ENCODE measurements at regions not wholly inside any gene's neighbourhood (a gene's known extent, or its start where the extent isn't known, plus 50 kb on each side); places are given as distances from the start of the nearest gene placed in this dataset.

DNA sequence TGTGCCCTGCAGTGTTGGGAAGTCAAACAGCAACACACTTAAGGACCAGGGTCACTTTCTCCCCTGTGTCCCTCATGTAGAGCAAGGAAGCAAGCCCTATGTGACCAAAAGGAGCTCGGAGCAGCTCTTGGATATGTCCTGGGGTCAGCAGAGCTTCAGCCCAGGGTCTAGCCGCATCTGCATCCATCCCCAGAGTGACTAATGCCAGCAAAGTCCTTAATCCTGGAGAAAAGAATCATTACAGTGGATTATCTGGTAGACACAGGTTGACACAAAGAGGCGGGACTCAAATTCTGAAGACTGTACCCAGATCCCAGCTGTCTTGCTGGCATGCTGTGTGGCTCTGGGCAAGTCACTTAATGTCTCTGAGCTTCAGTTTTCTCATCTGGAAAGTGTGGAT is 239.1 kb upstream of the PWP1 start:
- POLR2A ChIA-PET = no interaction called here
- DNase-seq (ENCODE audit: extremely low spot score) = no peak
- CTCF ChIA-PET = no interaction called here
- TF ChIP-seq HDGF (IDR thresholded peaks at IDR 0.05; ENCODE audit: borderline replicate concordance) = no peak
- no peak for TF ChIP-seq SUZ12 (IDR thresholded peaks at IDR 0.05)
- TF ChIP-seq ELF4 (IDR thresholded peaks at IDR 0.05) = no peak

DNA sequence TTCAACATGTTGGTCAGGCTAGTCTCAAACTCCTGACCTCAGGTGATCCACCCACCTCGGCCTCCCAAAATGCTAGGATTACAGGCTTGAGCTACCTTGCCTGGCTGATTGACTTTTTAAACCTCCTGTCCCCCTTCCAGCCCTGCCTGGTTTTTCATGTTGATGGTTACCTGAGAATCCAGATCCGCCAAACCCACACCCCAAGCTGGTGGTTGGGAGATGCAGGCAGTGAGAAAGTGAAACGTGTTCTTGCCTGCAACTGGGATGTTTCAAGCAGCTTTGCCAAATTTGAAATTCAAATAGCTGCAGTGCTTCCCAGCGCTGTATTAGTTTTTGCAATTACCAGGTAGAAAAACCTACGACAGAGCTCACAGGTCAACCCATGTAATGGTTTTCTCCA is 238.3 kb upstream of the PWP1 start:
- CTCF ChIA-PET = interaction anchor here (0.5 to 2.0 kb wide), 4 partner anchors 21 to 1576 kb away, joined by 3 to 7 read pairs (median 3); no protein-coding TSS in a partner anchor
- TF ChIP-seq TARDBP (IDR thresholded peaks at IDR 0.05) (no peak), SUZ12 (IDR thresholded peaks at IDR 0.05) (no peak), CTBP1 (IDR thresholded peaks at IDR 0.05; ENCODE audit: borderline replicate concordance) (no peak), NFRKB (IDR thresholded peaks at IDR 0.05) (no peak), L3MBTL2 (conservative IDR thresholded peaks at IDR 0.05) (no peak), ARNT (IDR thresholded peaks at IDR 0.05) (no peak), FOXA1 (IDR thresholded peaks at IDR 0.05) (no peak), ZNF384 (IDR thresholded peaks at IDR 0.05) (no peak), SP1 (IDR thresholded peaks at IDR 0.05) (no peak)
- POLR2A ChIA-PET = no interaction called here
- DNase-seq (ENCODE audit: extremely low spot score) = no peak

- ChIA-PET CTCF (interaction anchor here (0.5 to 2.0 kb wide), 4 partner anchors 11 to 163 kb away, joined by 3 to 7 read pairs (median 5); no protein-coding TSS in a partner anchor), POLR2A (no interaction called here)
- no peak for TF ChIP-seq L3MBTL2 (conservative IDR thresholded peaks at IDR 0.05)
- no peak for TF ChIP-seq FOXA1 (IDR thresholded peaks at IDR 0.05)
- peak; percentile 47 for DNase-seq (ENCODE audit: extremely low spot score)
Observed at GRCh38 chr12:107448198-107448597, 237.4 kb upstream of the PWP1 start.

DNA sequence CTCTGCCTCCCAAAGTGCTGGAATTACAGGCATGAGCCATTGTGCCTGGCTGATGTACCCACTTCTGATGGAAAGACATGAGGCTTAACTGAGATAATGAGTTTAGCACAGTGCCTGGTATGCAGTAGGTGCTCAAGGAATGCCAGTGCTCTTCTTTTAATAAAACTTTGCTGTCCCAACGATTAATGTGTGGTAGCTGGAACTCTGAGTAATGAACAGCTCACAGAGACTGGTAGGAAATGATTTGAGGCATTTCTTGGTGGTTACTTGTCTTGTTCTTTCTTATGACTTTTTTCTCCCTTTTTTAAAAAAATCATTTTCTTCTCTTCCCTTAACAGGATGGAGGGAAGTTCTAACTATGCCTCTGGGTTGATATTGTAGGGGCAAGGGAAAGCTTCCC is 235.7 kb upstream of the PWP1 start:
- CTCF ChIA-PET = interaction anchor here (0.6 kb wide), 1 partner anchor 478 kb away, joined by 6 read pairs; no protein-coding TSS in a partner anchor
- no peak for DNase-seq (ENCODE audit: extremely low spot score)
- TF ChIP-seq FOXA1 (IDR thresholded peaks at IDR 0.05) (no peak), SP1 (IDR thresholded peaks at IDR 0.05) (no peak), HDGF (IDR thresholded peaks at IDR 0.05; ENCODE audit: borderline replicate concordance) (no peak), BHLHE40 (IDR thresholded peaks at IDR 0.05; ENCODE audit: borderline replicate concordance) (no peak), CTBP1 (IDR thresholded peaks at IDR 0.05; ENCODE audit: borderline replicate concordance) (no peak), FOXK2 (IDR thresholded peaks at IDR 0.05) (no peak), ARNT (IDR thresholded peaks at IDR 0.05) (no peak), ZNF384 (IDR thresholded peaks at IDR 0.05) (no peak), ELF4 (IDR thresholded peaks at IDR 0.05) (no peak), NFRKB (IDR thresholded peaks at IDR 0.05) (no peak), LEF1 (IDR thresholded peaks at IDR 0.05; ENCODE audit: borderline replicate concordance) (no peak), L3MBTL2 (conservative IDR thresholded peaks at IDR 0.05) (no peak), SUZ12 (IDR thresholded peaks at IDR 0.05) (no peak), FOXM1 (IDR thresholded peaks at IDR 0.05; ENCODE audit: borderline replicate concordance) (no peak), TARDBP (IDR thresholded peaks at IDR 0.05) (no peak)
- TF ChIP-seq, protein P1, sequence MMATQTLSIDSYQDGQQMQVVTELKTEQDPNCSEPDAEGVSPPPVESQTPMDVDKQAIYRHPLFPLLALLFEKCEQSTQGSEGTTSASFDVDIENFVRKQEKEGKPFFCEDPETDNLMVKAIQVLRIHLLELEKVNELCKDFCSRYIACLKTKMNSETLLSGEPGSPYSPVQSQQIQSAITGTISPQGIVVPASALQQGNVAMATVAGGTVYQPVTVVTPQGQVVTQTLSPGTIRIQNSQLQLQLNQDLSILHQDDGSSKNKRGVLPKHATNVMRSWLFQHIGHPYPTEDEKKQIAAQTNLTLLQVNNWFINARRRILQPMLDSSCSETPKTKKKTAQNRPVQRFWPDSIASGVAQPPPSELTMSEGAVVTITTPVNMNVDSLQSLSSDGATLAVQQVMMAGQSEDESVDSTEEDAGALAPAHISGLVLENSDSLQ (IDR thresholded peaks at IDR 0.05) = no peak
- POLR2A ChIA-PET = no interaction called here

DNA sequence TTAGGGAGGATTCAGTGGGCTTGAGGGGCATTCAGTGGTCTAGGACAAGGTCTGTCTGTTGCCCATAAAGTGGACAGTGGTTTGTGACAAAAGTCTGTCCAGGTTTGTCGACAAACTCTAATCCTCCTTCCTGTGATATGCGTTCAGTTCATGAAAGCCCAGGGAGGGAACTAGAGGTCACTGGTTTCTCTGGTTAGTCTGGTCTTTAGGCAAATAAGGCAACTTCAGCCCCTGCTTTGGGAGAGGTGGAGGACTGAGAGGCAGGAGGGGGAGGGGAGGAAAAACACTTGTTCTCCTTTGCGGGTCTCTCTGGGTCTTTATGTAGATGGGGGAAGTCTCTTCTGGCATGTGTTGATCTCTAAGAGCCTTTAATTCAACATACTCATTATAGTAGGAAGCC is 235.1 kb upstream of the PWP1 start:
- POLR2A ChIA-PET = no interaction called here
- CTCF ChIA-PET = no interaction called here
- TF ChIP-seq L3MBTL2 (conservative IDR thresholded peaks at IDR 0.05) = no peak
- no peak for TF ChIP-seq CTBP1 (IDR thresholded peaks at IDR 0.05; ENCODE audit: borderline replicate concordance)
- no peak for TF ChIP-seq ARNT (IDR thresholded peaks at IDR 0.05)
- no peak for DNase-seq (ENCODE audit: extremely low spot score)

GRCh38 chr12:107451246-107451645 is 234.4 kb upstream of the PWP1 start:
- TF ChIP-seq CTBP1 (IDR thresholded peaks at IDR 0.05; ENCODE audit: borderline replicate concordance) (no peak), BHLHE40 (IDR thresholded peaks at IDR 0.05; ENCODE audit: borderline replicate concordance) (no peak), HDGF (IDR thresholded peaks at IDR 0.05; ENCODE audit: borderline replicate concordance) (no peak), TARDBP (IDR thresholded peaks at IDR 0.05) (no peak), LEF1 (IDR thresholded peaks at IDR 0.05; ENCODE audit: borderline replicate concordance) (no peak), FOXA1 (IDR thresholded peaks at IDR 0.05) (no peak), FOXK2 (IDR thresholded peaks at IDR 0.05) (no peak), NFRKB (IDR thresholded peaks at IDR 0.05) (no peak), ELF4 (IDR thresholded peaks at IDR 0.05) (no peak), FOXM1 (IDR thresholded peaks at IDR 0.05; ENCODE audit: borderline replicate concordance) (no peak), ZNF384 (IDR thresholded peaks at IDR 0.05) (no peak), SP1 (IDR thresholded peaks at IDR 0.05) (no peak), ARNT (IDR thresholded peaks at IDR 0.05) (no peak), L3MBTL2 (conservative IDR thresholded peaks at IDR 0.05) (no peak), SUZ12 (IDR thresholded peaks at IDR 0.05) (no peak)
- TF ChIP-seq, protein P1 (IDR thresholded peaks at IDR 0.05) = no peak
- ChIA-PET POLR2A (no interaction called here), CTCF (interaction anchor here (0.6 kb wide), 1 partner anchor 35 kb away, joined by 3 read pairs; no protein-coding TSS in a partner anchor)
- DNase-seq (ENCODE audit: extremely low spot score) = no peak

- DNase-seq (ENCODE audit: extremely low spot score) = no peak
- no peak for TF ChIP-seq NFRKB (IDR thresholded peaks at IDR 0.05)
- TF ChIP-seq BHLHE40 (IDR thresholded peaks at IDR 0.05; ENCODE audit: borderline replicate concordance) = no peak
- no peak for TF ChIP-seq FOXM1 (IDR thresholded peaks at IDR 0.05; ENCODE audit: borderline replicate concordance)
- TF ChIP-seq FOXA1 (IDR thresholded peaks at IDR 0.05) = no peak
- no peak for TF ChIP-seq ELF4 (IDR thresholded peaks at IDR 0.05)
- no peak for TF ChIP-seq L3MBTL2 (conservative IDR thresholded peaks at IDR 0.05)
- TF ChIP-seq, protein P1 (IDR thresholded peaks at IDR 0.05) = no peak
- TF ChIP-seq SUZ12 (IDR thresholded peaks at IDR 0.05) = no peak
- no peak for TF ChIP-seq ZNF384 (IDR thresholded peaks at IDR 0.05)
- TF ChIP-seq TARDBP (IDR thresholded peaks at IDR 0.05) = no peak
- TF ChIP-seq FOXK2 (IDR thresholded peaks at IDR 0.05) = no peak
- TF ChIP-seq SP1 (IDR thresholded peaks at IDR 0.05) = no peak
- TF ChIP-seq LEF1 (IDR thresholded peaks at IDR 0.05; ENCODE audit: borderline replicate concordance) = no peak
- no peak for TF ChIP-seq HDGF (IDR thresholded peaks at IDR 0.05; ENCODE audit: borderline replicate concordance)
- TF ChIP-seq CTBP1 (IDR thresholded peaks at IDR 0.05; ENCODE audit: borderline replicate concordance) = no peak
- TF ChIP-seq ARNT (IDR thresholded peaks at IDR 0.05) = no peak
- ChIA-PET POLR2A (no interaction called here), CTCF (no interaction called here)
Observed at GRCh38 chr12:107454109-107454830, 231.3 kb upstream of the PWP1 start.
